ENCODE measurements at regions not wholly inside any gene's neighbourhood (a gene's known extent, or its start where the extent isn't known, plus 50 kb on each side); places are given as distances from the start of the nearest gene placed in this dataset.

DNA sequence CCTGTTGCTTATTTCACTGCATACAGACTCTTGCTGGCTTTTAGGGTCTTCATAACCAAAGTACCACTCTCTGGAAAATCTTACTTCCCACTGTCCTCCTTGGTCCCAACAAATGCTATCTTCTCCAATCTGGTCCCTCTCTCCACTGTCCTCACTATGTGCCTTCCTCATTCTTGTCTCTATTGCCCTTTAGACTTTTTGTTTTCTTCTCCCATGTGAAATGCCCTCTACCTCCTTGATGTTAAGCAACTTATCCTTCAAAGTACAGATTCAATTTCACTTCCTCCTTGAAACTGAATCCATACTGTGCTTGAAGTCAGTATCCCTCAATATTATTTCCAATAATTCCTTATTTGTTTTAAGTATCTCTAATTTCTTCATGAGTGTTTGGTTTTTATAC is 60.8 kb downstream of the CGGBP1 start:
- TF ChIP-seq, protein P1, sequence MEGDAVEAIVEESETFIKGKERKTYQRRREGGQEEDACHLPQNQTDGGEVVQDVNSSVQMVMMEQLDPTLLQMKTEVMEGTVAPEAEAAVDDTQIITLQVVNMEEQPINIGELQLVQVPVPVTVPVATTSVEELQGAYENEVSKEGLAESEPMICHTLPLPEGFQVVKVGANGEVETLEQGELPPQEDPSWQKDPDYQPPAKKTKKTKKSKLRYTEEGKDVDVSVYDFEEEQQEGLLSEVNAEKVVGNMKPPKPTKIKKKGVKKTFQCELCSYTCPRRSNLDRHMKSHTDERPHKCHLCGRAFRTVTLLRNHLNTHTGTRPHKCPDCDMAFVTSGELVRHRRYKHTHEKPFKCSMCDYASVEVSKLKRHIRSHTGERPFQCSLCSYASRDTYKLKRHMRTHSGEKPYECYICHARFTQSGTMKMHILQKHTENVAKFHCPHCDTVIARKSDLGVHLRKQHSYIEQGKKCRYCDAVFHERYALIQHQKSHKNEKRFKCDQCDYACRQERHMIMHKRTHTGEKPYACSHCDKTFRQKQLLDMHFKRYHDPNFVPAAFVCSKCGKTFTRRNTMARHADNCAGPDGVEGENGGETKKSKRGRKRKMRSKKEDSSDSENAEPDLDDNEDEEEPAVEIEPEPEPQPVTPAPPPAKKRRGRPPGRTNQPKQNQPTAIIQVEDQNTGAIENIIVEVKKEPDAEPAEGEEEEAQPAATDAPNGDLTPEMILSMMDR (IDR thresholded peaks at IDR 0.05; ENCODE audit: low read depth, low read length), result no peak
- no peak for TF ChIP-seq EZH2phosphoT487 (IDR thresholded peaks at IDR 0.05; ENCODE audit: low read depth)

Data from OCI-LY3 (cell line).